NCI-H1930 (cell line): ENCODE measurements at regions not wholly inside any gene's neighbourhood (a gene's known extent, or its start where the extent isn't known, plus 50 kb on each side); places are given as distances from the start of the nearest gene placed in this dataset.
"Not testable (repeated sequence)": the region's sequence is repeated elsewhere in the genome, so short reads cannot be mapped to it uniquely, and the experiment has no call there.

Experiments
- DNase-seq, 2 experiments: peaks; one replicate each; lab custom pipeline; 2025; lab: John Stamatoyannopoulos, UW

GRCh38 chrX:34404386-34405070, 252.6 kb downstream of the TMEM47 start:
- no peak for DNase-seq

- DNase-seq: no peak
Measured at GRCh38 chrX:34401411-34401810, 255.7 kb downstream of the TMEM47 start.

- no peak for DNase-seq
Measured at GRCh38 chrX:34382416-34382815, 250.3 kb upstream of the FAM47A start.

GRCh38 chrX:34381241-34381640, 249.1 kb upstream of the FAM47A start:
- no peak for DNase-seq

GRCh38 chrX:34379891-34380290, 247.8 kb upstream of the FAM47A start:
- DNase-seq: no peak

- DNase-seq: no peak
Measured at GRCh38 chrX:34377645-34378044, 245.5 kb upstream of the FAM47A start.

GRCh38 chrX:34371754-34372153, 239.6 kb upstream of the FAM47A start:
- DNase-seq: no peak

- DNase-seq: peak in 1 of 2 experiments; percentile 0
Measured at GRCh38 chrX:34365471-34365870, 233.4 kb upstream of the FAM47A start.

GRCh38 chrX:34350561-34351335, 218.6 kb upstream of the FAM47A start:
- no peak for DNase-seq

- no peak for DNase-seq
Measured at GRCh38 chrX:34343001-34343400, 210.9 kb upstream of the FAM47A start.

- no peak for DNase-seq
Measured at GRCh38 chrX:34341814-34342213, 209.7 kb upstream of the FAM47A start.

- no peak for DNase-seq
Measured at GRCh38 chrX:34341258-34341657, 209.1 kb upstream of the FAM47A start.

GRCh38 chrX:34338046-34338445, 205.9 kb upstream of the FAM47A start:
- DNase-seq: no peak

GRCh38 chrX:34335376-34335775, 203.3 kb upstream of the FAM47A start:
- DNase-seq: not testable (repeated sequence)

GRCh38 chrX:34332334-34332733, 200.2 kb upstream of the FAM47A start:
- no peak for DNase-seq

GRCh38 chrX:34325460-34325859, 193.3 kb upstream of the FAM47A start:
- DNase-seq: no peak

- not testable (repeated sequence) for DNase-seq
Measured at GRCh38 chrX:34320424-34320823, 188.3 kb upstream of the FAM47A start.

GRCh38 chrX:34300871-34301270, 168.8 kb upstream of the FAM47A start:
- DNase-seq: peak; percentile 7 to 13

GRCh38 chrX:34299451-34299967, 167.4 kb upstream of the FAM47A start:
- no peak for DNase-seq

- DNase-seq: no peak
Measured at GRCh38 chrX:34294665-34295064, 162.6 kb upstream of the FAM47A start.

GRCh38 chrX:34288782-34289181, 156.7 kb upstream of the FAM47A start:
- no peak for DNase-seq

GRCh38 chrX:34279866-34280560, 147.9 kb upstream of the FAM47A start:
- no peak for DNase-seq

GRCh38 chrX:34275699-34276098, 143.6 kb upstream of the FAM47A start:
- DNase-seq: no peak
